HEK293T (cell line): ENCODE measurements at regions not wholly inside any gene's neighbourhood (a gene's known extent, or its start where the extent isn't known, plus 50 kb on each side); places are given as distances from the start of the nearest gene placed in this dataset.

Experiments
- CTCF ChIA-PET: fragments of 350-600 bp; formaldehyde crosslinking; extraction: SDS; loops from one replicate; lab custom pipeline; 2021; ENCODE audit warnings: antibody characterized with exemption, inconsistent platforms; lab: Yijun Ruan, JAX
- POLR2A ChIA-PET: fragments of 350-600 bp; formaldehyde crosslinking; extraction: SDS; loops from one replicate; lab custom pipeline; 2020; ENCODE audit warnings: antibody characterized with exemption, inconsistent platforms; lab: Yijun Ruan, JAX
- DNase-seq: peaks from one replicate; pipeline ENCODE4 v3.0.0; 2012; ENCODE audit warnings: mixed read lengths; ENCODE audit errors: extremely low spot score
- ARNT ChIP-seq: fragments of 450-650 bp; IDR thresholded peaks from 2 replicates; pipeline ENCODE4 v1.6.1; 2017; ENCODE audit warnings: mild to moderate bottlenecking
- BHLHE40 ChIP-seq: fragments of 450-650 bp; IDR thresholded peaks from 2 replicates; pipeline ENCODE4 v1.6.1; 2016; ENCODE audit warnings: mild to moderate bottlenecking, moderate library complexity, borderline replicate concordance
- CTBP1 ChIP-seq: fragments of 450-650 bp; IDR thresholded peaks from 2 replicates; pipeline ENCODE4 v1.6.1; 2016; ENCODE audit warnings: borderline replicate concordance
- ELF4 ChIP-seq: fragments of 450-650 bp; IDR thresholded peaks from 2 replicates; pipeline ENCODE4 v1.6.1; 2017; ENCODE audit warnings: antibody characterized with exemption
- FOXA1 ChIP-seq: fragments of 450-650 bp; IDR thresholded peaks from 2 replicates; pipeline ENCODE4 v1.6.1; 2016; ENCODE audit warnings: mild to moderate bottlenecking
- FOXK2 ChIP-seq: fragments of 450-650 bp; IDR thresholded peaks from 2 replicates; pipeline ENCODE4 v1.6.1; 2016; ENCODE audit warnings: mild to moderate bottlenecking
- FOXM1 ChIP-seq: fragments of 450-650 bp; IDR thresholded peaks from 2 replicates; pipeline ENCODE4 v1.6.1; 2017; ENCODE audit warnings: mild to moderate bottlenecking, borderline replicate concordance
- HDGF ChIP-seq: fragments of 450-650 bp; IDR thresholded peaks from 2 replicates; pipeline ENCODE4 v1.6.1; 2017; ENCODE audit warnings: antibody characterized with exemption, borderline replicate concordance
- L3MBTL2 ChIP-seq: fragments of 450-650 bp; conservative IDR thresholded peaks from 2 replicates; pipeline ENCODE4 v1.6.1; 2016; ENCODE audit warnings: mild to moderate bottlenecking
- LEF1 ChIP-seq: fragments of 450-650 bp; IDR thresholded peaks from 2 replicates; pipeline ENCODE4 v1.6.1; 2017; ENCODE audit warnings: mild to moderate bottlenecking, borderline replicate concordance
- NFRKB ChIP-seq: fragments of 450-650 bp; IDR thresholded peaks from 2 replicates; pipeline ENCODE4 v1.6.1; 2016; ENCODE audit warnings: mild to moderate bottlenecking, moderate library complexity
- PKNOX1 ChIP-seq: fragments of 450-650 bp; IDR thresholded peaks from 2 replicates; pipeline ENCODE4 v1.6.1; 2016
- SP1 ChIP-seq: fragments of 450-650 bp; IDR thresholded peaks from 2 replicates; pipeline ENCODE4 v1.6.1; 2017
- SUZ12 ChIP-seq: fragments of 450-650 bp; IDR thresholded peaks from 2 replicates; pipeline ENCODE4 v1.6.1; 2016; ENCODE audit warnings: mild to moderate bottlenecking
- TARDBP ChIP-seq: fragments of 450-650 bp; IDR thresholded peaks from 2 replicates; pipeline ENCODE4 v1.6.1; 2016
- ZNF384 ChIP-seq: fragments of 450-650 bp; IDR thresholded peaks from 2 replicates; pipeline ENCODE4 v1.6.1; 2016

GRCh38 chr10:3928569-3928968, 143.6 kb upstream of the KLF6 start:
- no peak for DNase-seq
- no peak for TF ChIP-seq NFRKB
- TF ChIP-seq FOXM1 = no peak
- TF ChIP-seq PKNOX1 = no peak
- TF ChIP-seq ZNF384 = no peak
- no peak for TF ChIP-seq ELF4
- TF ChIP-seq FOXA1 = no peak
- TF ChIP-seq SP1 = no peak
- no peak for TF ChIP-seq SUZ12
- POLR2A ChIA-PET = no interaction called here
- CTCF ChIA-PET = no interaction called here

GRCh38 chr10:3928078-3928477, 143.1 kb upstream of the KLF6 start:
- CTCF ChIA-PET = no interaction called here
- DNase-seq = no peak
- TF ChIP-seq ELF4 = no peak
- no peak for TF ChIP-seq CTBP1
- no peak for TF ChIP-seq ZNF384
- TF ChIP-seq L3MBTL2 = no peak
- TF ChIP-seq BHLHE40 = no peak
- TF ChIP-seq PKNOX1 = no peak
- no peak for TF ChIP-seq FOXA1
- TF ChIP-seq FOXM1 = no peak
- TF ChIP-seq SUZ12 = no peak
- no peak for TF ChIP-seq SP1
- TF ChIP-seq ARNT = no peak
- no peak for TF ChIP-seq LEF1
- TF ChIP-seq NFRKB = no peak
- no peak for TF ChIP-seq FOXK2
- TF ChIP-seq HDGF = no peak
- TF ChIP-seq TARDBP = no peak
- POLR2A ChIA-PET = interaction anchor here (2.2 kb wide), 1 partner anchor 142 kb away, joined by 6 read pairs; the partner anchor contains the start of gene KLF6

GRCh38 chr10:3926675-3927525, 141.9 kb upstream of the KLF6 start:
- DNase-seq = no peak
- no peak for TF ChIP-seq ARNT
- no peak for TF ChIP-seq FOXA1
- no peak for TF ChIP-seq PKNOX1
- TF ChIP-seq BHLHE40 = no peak
- no peak for TF ChIP-seq SUZ12
- no peak for TF ChIP-seq SP1
- TF ChIP-seq ZNF384 = no peak
- no peak for TF ChIP-seq TARDBP
- no peak for TF ChIP-seq ELF4
- TF ChIP-seq FOXM1 = no peak
- TF ChIP-seq HDGF = no peak
- no peak for TF ChIP-seq FOXK2
- no peak for TF ChIP-seq CTBP1
- no peak for TF ChIP-seq NFRKB
- no peak for TF ChIP-seq L3MBTL2
- no peak for TF ChIP-seq LEF1
- CTCF ChIA-PET = no interaction called here
- POLR2A ChIA-PET = interaction anchor here (2.2 kb wide), 1 partner anchor 141 kb away, joined by 6 read pairs; the partner anchor contains the start of gene KLF6

- POLR2A ChIA-PET = interaction anchor here (2.2 kb wide), 1 partner anchor 141 kb away, joined by 6 read pairs; the partner anchor contains the start of gene KLF6
- DNase-seq = no peak
- TF ChIP-seq ZNF384 (no peak), FOXK2 (no peak), SUZ12 (no peak), NFRKB (no peak), HDGF (no peak), SP1 (no peak), PKNOX1 (no peak), BHLHE40 (no peak), L3MBTL2 (no peak), CTBP1 (no peak), ARNT (no peak), FOXA1 (no peak), LEF1 (no peak), ELF4 (no peak), TARDBP (no peak)
- CTCF ChIA-PET = no interaction called here
Observed at GRCh38 chr10:3926258-3926657, 141.2 kb upstream of the KLF6 start.

- TF ChIP-seq BHLHE40 (no peak), NFRKB (no peak), PKNOX1 (no peak), CTBP1 (no peak), FOXA1 (no peak), TARDBP (no peak), ZNF384 (no peak)
- POLR2A ChIA-PET = no interaction called here
- CTCF ChIA-PET = no interaction called here
- DNase-seq = no peak
Observed at GRCh38 chr10:3925184-3925583, 140.2 kb upstream of the KLF6 start.
